ENCODE measurements at regions not wholly inside any gene's neighbourhood (a gene's known extent, or its start where the extent isn't known, plus 50 kb on each side); places are given as distances from the start of the nearest gene placed in this dataset.

- H3K4me3 ChIP-seq (ENCODE audit: low read depth, low read length) = no peak overlapping the region
- DNase-seq (ENCODE audit: low read depth) = no peak
- TF ChIP-seq MAX (IDR thresholded peaks at IDR 0.05; ENCODE audit: low read depth, low read length) (no peak), MYC (IDR thresholded peaks at IDR 0.05; ENCODE audit: low read depth, low read length) (no peak), POLR2A (IDR thresholded peaks at IDR 0.05; ENCODE audit: extremely low read depth, insufficient read length) (no peak)
- TF ChIP-seq, protein P1, sequence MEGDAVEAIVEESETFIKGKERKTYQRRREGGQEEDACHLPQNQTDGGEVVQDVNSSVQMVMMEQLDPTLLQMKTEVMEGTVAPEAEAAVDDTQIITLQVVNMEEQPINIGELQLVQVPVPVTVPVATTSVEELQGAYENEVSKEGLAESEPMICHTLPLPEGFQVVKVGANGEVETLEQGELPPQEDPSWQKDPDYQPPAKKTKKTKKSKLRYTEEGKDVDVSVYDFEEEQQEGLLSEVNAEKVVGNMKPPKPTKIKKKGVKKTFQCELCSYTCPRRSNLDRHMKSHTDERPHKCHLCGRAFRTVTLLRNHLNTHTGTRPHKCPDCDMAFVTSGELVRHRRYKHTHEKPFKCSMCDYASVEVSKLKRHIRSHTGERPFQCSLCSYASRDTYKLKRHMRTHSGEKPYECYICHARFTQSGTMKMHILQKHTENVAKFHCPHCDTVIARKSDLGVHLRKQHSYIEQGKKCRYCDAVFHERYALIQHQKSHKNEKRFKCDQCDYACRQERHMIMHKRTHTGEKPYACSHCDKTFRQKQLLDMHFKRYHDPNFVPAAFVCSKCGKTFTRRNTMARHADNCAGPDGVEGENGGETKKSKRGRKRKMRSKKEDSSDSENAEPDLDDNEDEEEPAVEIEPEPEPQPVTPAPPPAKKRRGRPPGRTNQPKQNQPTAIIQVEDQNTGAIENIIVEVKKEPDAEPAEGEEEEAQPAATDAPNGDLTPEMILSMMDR (IDR thresholded peaks at IDR 0.05; ENCODE audit: low read depth, low read length) = no peak
These were observed 242.0 kb downstream of the CMPK2 start for GRCh38 chr2:6623746-6624145.

DNA sequence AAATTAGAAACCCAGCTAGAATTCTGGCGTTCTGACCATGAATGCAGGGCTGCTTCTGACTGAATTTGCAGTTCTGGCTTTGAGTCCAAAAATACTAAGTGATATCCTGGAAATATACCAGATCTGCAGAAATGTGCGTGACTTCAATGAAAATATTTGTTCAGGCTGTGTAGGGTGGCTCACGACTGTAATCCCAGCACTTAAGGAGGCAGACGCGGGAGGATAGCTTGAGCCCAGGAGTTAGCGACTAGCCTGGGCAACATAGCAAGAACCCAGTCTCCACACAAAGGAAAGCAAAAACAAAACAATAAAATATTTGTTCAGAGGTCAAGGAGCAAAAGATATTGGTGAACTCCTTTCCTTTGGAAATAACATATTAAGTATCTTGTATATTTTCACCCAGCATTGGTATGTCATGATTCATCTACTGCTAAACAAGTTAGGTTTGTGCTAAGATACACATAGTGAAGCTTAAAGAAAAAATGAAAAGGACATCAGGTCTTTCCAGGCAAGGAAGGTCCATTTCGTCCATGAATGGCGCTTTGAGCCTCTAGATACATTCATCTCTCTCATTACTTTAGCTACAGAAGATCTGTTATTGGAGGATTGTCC is 239.2 kb downstream of the CMPK2 start:
- no peak for DNase-seq (ENCODE audit: low read depth)
- H3K4me3 ChIP-seq (ENCODE audit: low read depth, low read length) = no peak overlapping the region
- TF ChIP-seq POLR2A (IDR thresholded peaks at IDR 0.05; ENCODE audit: extremely low read depth, insufficient read length) = no peak
- TF ChIP-seq, protein P1 (IDR thresholded peaks at IDR 0.05; ENCODE audit: low read depth, low read length) = no peak

GRCh38 chr2:6627316-6627715 is 238.4 kb downstream of the CMPK2 start:
- no peak for DNase-seq (ENCODE audit: low read depth)
- TF ChIP-seq, protein P1 (IDR thresholded peaks at IDR 0.05; ENCODE audit: low read depth, low read length) = no peak
- TF ChIP-seq POLR2A (IDR thresholded peaks at IDR 0.05; ENCODE audit: extremely low read depth, insufficient read length) (no peak), MAX (IDR thresholded peaks at IDR 0.05; ENCODE audit: low read depth, low read length) (no peak), MYC (IDR thresholded peaks at IDR 0.05; ENCODE audit: low read depth, low read length) (no peak)
- H3K4me3 ChIP-seq (ENCODE audit: low read depth, low read length) = no peak overlapping the region

DNA sequence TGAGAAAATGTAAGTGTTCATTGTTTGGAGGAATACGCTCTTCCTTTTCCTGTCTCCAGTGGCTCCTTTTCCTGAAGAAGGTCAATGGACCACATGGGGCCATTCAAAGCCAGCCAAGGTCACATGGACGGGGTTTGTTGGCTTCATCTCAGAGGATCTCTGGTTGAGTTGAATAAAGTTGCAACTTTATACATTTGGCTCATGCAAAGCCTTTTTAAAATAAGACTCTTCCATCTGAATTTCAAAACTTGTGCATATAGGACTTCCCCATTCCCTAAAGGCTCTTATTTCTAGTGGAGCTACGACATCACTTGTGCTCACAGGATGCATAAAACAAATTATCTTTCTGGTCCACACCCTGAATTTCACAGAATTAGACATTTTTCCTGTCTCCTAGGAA is 235.5 kb downstream of the CMPK2 start:
- no peak for DNase-seq (ENCODE audit: low read depth)
- no peak overlapping the region for H3K4me3 ChIP-seq (ENCODE audit: low read depth, low read length)
- TF ChIP-seq MAX (IDR thresholded peaks at IDR 0.05; ENCODE audit: low read depth, low read length) (no peak), MYC (IDR thresholded peaks at IDR 0.05; ENCODE audit: low read depth, low read length) (no peak), POLR2A (IDR thresholded peaks at IDR 0.05; ENCODE audit: extremely low read depth, insufficient read length) (no peak)
- TF ChIP-seq, protein P1 (IDR thresholded peaks at IDR 0.05; ENCODE audit: low read depth, low read length) = no peak

GRCh38 chr2:6635296-6635695 is 230.4 kb downstream of the CMPK2 start:
- TF ChIP-seq MYC (IDR thresholded peaks at IDR 0.05; ENCODE audit: low read depth, low read length) (no peak), POLR2A (IDR thresholded peaks at IDR 0.05; ENCODE audit: extremely low read depth, insufficient read length) (no peak), MAX (IDR thresholded peaks at IDR 0.05; ENCODE audit: low read depth, low read length) (no peak)
- TF ChIP-seq, protein P1 (IDR thresholded peaks at IDR 0.05; ENCODE audit: low read depth, low read length) = no peak
- DNase-seq (ENCODE audit: low read depth) = no peak
- H3K4me3 ChIP-seq (ENCODE audit: low read depth, low read length) = no peak overlapping the region

GRCh38 chr2:6637330-6637729 is 228.4 kb downstream of the CMPK2 start:
- no peak for DNase-seq (ENCODE audit: low read depth)
- TF ChIP-seq MAX (IDR thresholded peaks at IDR 0.05; ENCODE audit: low read depth, low read length) (no peak), POLR2A (IDR thresholded peaks at IDR 0.05; ENCODE audit: extremely low read depth, insufficient read length) (no peak), MYC (IDR thresholded peaks at IDR 0.05; ENCODE audit: low read depth, low read length) (no peak)
- TF ChIP-seq, protein P1 (IDR thresholded peaks at IDR 0.05; ENCODE audit: low read depth, low read length) = no peak
- H3K4me3 ChIP-seq (ENCODE audit: low read depth, low read length) = no peak overlapping the region
